Upper lobe of right lung (tissue), 1 donor: ENCODE measurements at regions not wholly inside any gene's neighbourhood (a gene's known extent, or its start where the extent isn't known, plus 50 kb on each side); places are given as distances from the start of the nearest gene placed in this dataset.

Source experiments
- ATAC-seq: fragments of 200-7000 bp; cut with Tn5 transposase; one replicate; pipeline ENCODE4 v1.9.1; 2020; ENCODE audit warnings: mild to moderate bottlenecking, moderate library complexity
- DNase-seq: peaks from one replicate; pipeline ENCODE4 v3.0.0-alpha.2; 2020
- H3K27ac ChIP-seq: fragments of 200-600 bp; one replicate; pipeline ENCODE4 v1.8.0; 2022
- H3K27me3 ChIP-seq: fragments of 200-600 bp; one replicate; pipeline ENCODE4 v1.8.0; 2022; ENCODE audit warnings: mild to moderate bottlenecking
- H3K36me3 ChIP-seq: fragments of 200-600 bp; one replicate; pipeline ENCODE4 v1.8.0; 2022
- H3K4me1 ChIP-seq: fragments of 200-600 bp; one replicate; pipeline ENCODE4 v1.8.0; 2022
- H3K4me3 ChIP-seq: fragments of 200-600 bp; one replicate; pipeline ENCODE4 v1.8.0; 2022; ENCODE audit warnings: mild to moderate bottlenecking
- H3K9me3 ChIP-seq: fragments of 200-600 bp; one replicate; pipeline ENCODE4 v1.8.0; 2022
- CTCF ChIP-seq: fragments of 200-600 bp; IDR thresholded peaks from one replicate; pipeline ENCODE4 v1.8.0; 2022; ENCODE audit warnings: antibody characterized with exemption
- intact Hi-C: fragments of 100-400 bp; cut with DNase I; formaldehyde crosslinking; loops from one replicate; pipeline ENCODE4 v1.11.0; 2022
- donor health status: DM: no; HTN: yes; CAD: no; lungs with severe emphysema.

GRCh38 chr5:77146896-77147295, 59.8 kb upstream of the ZBED3 start:
- no peaks in the 10 kb centered on the region for H3K4me1 ChIP-seq
- no peaks in the 10 kb centered on the region for H3K27me3 ChIP-seq
- intact Hi-C loops, result no loop called here
- DNase-seq, result no peak
- no peak overlapping the region for H3K4me3 ChIP-seq
- H3K9me3 ChIP-seq, result no peaks in the 10 kb centered on the region
- H3K27ac ChIP-seq, result no peak overlapping the region
- ATAC-seq, result no peak
- H3K36me3 ChIP-seq, result no peaks in the 10 kb centered on the region
- TF ChIP-seq CTCF, result no peak

- ATAC-seq, result no peak
- no peak overlapping the region for H3K27ac ChIP-seq
These were observed 58.6 kb upstream of the ZBED3 start for GRCh38 chr5:77145666-77146065.

GRCh38 chr5:77144837-77145139, 57.7 kb upstream of the ZBED3 start:
- intact Hi-C loops, result no loop called here
- ATAC-seq (no peak), DNase-seq (no peak)
- Histone ChIP-seq H3K9me3 (no peaks in the 10 kb centered on the region), H3K36me3 (no peaks in the 10 kb centered on the region), H3K4me1 (no peaks in the 10 kb centered on the region), H3K27ac (no peak overlapping the region), H3K27me3 (no peaks in the 10 kb centered on the region), H3K4me3 (no peak overlapping the region)
- TF ChIP-seq CTCF, result no peak

More at GRCh38 chr5:77145666-77146065, 58.6 kb upstream of the ZBED3 start:
- Histone ChIP-seq H3K9me3 (no peaks in the 10 kb centered on the region), H3K4me3 (no peak overlapping the region), H3K27me3 (no peaks in the 10 kb centered on the region), H3K4me1 (no peaks in the 10 kb centered on the region), H3K36me3 (no peaks in the 10 kb centered on the region)
- no peak for DNase-seq
- intact Hi-C loops, result no loop called here
- no peak for TF ChIP-seq CTCF

GRCh38 chr5:77143998-77144836, 57.1 kb upstream of the ZBED3 start:
- peak; percentile 97 for ATAC-seq
- Histone ChIP-seq H3K4me3 (no peak overlapping the region), H3K36me3 (no peaks in the 10 kb centered on the region), H3K27ac (no peak overlapping the region), H3K27me3 (no peaks in the 10 kb centered on the region), H3K4me1 (no peaks in the 10 kb centered on the region), H3K9me3 (no peaks in the 10 kb centered on the region)
- intact Hi-C loops, result no loop called here
- TF ChIP-seq CTCF, result peak; percentile 84
- peak; percentile 79 for DNase-seq

- Histone ChIP-seq H3K9me3 (no peaks in the 10 kb centered on the region), H3K36me3 (no peaks in the 10 kb centered on the region), H3K4me1 (no peaks in the 10 kb centered on the region), H3K27ac (no peak overlapping the region), H3K27me3 (no peaks in the 10 kb centered on the region), H3K4me3 (no peak overlapping the region)
- no peak for ATAC-seq
- no peak for TF ChIP-seq CTCF
- no peak for DNase-seq
- intact Hi-C loops, result no loop called here
These were observed 53.3 kb upstream of the ZBED3 start for GRCh38 chr5:77140350-77140749.

GRCh38 chr5:77139001-77139400, 51.9 kb upstream of the ZBED3 start:
- no peaks in the 10 kb centered on the region for H3K36me3 ChIP-seq
- no peak for TF ChIP-seq CTCF
- H3K27ac ChIP-seq, result no peak overlapping the region
- intact Hi-C loops, result no loop called here
- DNase-seq (no peak), ATAC-seq (no peak)
- no peak overlapping the region for H3K4me3 ChIP-seq
- no peaks in the 10 kb centered on the region for H3K9me3 ChIP-seq
- no peaks in the 10 kb centered on the region for H3K4me1 ChIP-seq
- no peaks in the 10 kb centered on the region for H3K27me3 ChIP-seq
